ENCODE measurements at regions not wholly inside any gene's neighbourhood (a gene's known extent, or its start where the extent isn't known, plus 50 kb on each side); places are given as distances from the start of the nearest gene placed in this dataset.

- no peak for DNase-seq
These were observed 729.1 kb downstream of the TNS3 start for GRCh38 chr7:46852795-46853194.

GRCh38 chr7:46850563-46851330 is 731.2 kb downstream of the TNS3 start:
- DNase-seq, result no peak

DNA sequence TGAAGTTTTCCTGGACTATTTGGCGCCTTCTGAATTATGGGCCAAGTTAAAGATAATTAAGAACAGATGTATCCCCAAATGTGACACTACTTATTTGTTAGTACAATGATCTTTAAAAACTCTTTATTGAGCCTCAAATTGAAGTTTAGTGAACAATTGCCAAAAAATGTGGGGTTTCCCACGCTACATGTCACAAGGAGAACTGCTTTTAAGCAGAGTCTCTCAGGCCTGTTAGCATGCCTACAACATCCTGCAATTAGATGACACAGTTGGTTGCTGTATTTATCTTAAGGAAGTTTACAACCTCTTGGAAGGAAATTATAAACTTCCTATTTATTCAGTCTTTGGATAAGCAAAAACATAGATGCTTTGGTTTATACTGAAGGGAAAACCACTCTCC is 733.0 kb downstream of the TNS3 start:
- no peak for DNase-seq

- DNase-seq, result no peak
These were observed 733.6 kb downstream of the TNS3 start for GRCh38 chr7:46848311-46848710.

- DNase-seq, result no peak
These were observed 734.8 kb downstream of the TNS3 start for GRCh38 chr7:46847126-46847525.

GRCh38 chr7:46844486-46844885 is 737.4 kb downstream of the TNS3 start:
- no peak for DNase-seq

GRCh38 chr7:46841248-46841647 is 740.7 kb downstream of the TNS3 start:
- no peak for DNase-seq

- DNase-seq, result no peak
These were observed 742.3 kb downstream of the TNS3 start for GRCh38 chr7:46839651-46840050.

DNA sequence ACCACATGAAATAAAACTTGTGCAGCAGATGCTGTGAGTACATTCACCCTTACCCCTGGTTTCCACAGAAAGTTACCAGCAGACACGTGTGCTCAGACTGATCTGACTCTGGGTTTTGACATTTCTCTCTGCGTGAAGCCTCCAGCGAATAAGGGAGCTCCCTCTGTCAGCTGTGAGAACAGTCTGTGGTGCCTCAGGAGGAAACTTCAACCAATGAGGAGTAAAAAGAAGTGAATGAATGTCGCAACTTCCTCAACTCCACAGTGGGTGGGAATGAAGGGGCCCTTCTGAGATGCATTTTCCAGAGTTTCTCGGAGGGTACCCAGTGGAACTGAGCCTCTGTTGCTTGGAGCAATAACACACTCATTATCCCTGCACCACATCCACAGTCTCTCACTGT is 743.4 kb downstream of the TNS3 start:
- no peak for DNase-seq

GRCh38 chr7:46835556-46835955 is 746.4 kb downstream of the TNS3 start:
- DNase-seq, result no peak

- no peak for DNase-seq
These were observed 747.0 kb downstream of the TNS3 start for GRCh38 chr7:46834921-46835320.

GRCh38 chr7:46833197-46833596 is 748.7 kb downstream of the TNS3 start:
- no peak for DNase-seq

GRCh38 chr7:46832136-46832535 is 749.8 kb downstream of the TNS3 start:
- DNase-seq, result no peak

DNA sequence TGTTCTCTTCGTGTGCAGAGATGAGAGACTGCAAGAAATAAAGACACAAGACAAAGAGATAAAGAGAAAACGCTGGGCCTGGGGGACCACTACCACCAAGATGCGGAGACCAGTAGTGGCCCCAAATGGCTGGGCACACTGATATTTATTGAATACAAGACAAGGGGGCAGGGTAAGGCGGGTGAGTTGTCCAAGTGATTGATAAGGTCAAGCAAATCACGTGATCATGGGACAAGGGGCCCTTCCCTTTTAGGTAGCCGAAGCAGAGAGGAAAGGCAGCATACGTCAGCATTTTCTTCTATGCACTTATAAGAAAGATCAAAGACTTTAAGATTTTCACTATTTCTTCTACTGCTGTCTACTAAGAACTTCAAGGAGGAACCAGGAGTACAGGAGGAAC is 762.1 kb downstream of the TNS3 start:
- no peak for DNase-seq

DNA sequence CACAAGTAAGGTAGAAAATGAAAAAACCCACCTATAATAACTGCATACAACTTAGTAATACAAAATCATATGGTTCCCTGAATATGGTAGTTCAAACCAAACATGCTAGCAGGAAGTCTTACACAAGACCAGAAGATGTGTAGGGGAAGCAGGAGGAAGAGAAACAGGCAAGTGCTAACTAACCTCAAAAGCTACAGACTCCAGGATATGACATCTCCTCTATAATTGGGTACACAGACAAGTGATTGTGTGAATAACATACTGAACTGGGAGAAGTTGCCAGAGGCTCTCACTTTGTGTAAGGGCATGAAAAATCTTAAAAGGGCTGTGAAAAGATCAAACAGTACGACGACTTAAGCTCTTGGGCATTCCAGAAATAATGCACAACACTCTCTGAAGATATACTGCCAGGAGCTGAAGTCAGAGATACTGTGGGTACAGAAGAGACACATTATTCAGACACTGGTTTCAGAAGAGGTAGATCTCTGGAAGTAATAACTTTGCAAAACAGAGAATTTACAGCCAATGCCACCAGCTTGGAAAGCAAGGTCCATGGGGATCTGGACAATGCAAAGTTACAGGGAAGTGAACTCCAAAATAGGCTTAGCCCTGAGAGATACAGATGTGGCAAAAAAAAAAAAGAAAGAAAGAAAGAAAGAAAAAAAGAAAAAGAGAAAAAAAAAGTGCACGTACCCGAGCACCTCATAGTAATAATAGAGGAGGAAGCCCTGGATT is 767.2 kb downstream of the TNS3 start:
- no peak for DNase-seq

DNA sequence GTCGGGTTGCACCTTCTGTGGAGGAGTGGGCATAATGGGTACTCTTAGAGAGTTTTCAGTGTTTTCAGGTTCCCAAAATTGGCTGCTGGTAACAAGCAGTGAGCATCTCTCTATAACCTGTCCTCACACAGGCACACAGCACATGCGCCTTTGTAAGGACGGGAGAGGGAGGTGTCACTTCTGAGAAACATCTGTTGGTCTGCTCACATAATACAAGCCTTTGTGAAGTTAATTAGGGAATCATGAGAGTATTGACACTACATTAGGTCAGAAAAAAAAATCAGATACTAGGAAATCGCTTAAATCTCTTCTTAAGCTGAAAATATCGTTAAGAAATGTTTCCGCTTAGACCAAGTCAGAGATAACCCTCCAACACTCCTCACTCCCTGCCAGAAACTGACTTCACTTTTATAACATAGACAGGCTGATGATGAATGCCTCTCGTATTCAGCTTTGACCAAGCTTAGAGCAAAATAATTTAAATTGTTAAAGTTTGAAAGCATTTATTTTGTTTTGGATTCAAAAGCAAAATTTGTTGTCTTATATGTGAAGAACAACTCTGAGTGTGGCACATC is 769.7 kb downstream of the TNS3 start:
- no peak for DNase-seq

- no peak for DNase-seq
These were observed 770.4 kb downstream of the TNS3 start for GRCh38 chr7:46811529-46811928.

- no peak for DNase-seq
These were observed 770.9 kb downstream of the TNS3 start for GRCh38 chr7:46810986-46811385.

DNA sequence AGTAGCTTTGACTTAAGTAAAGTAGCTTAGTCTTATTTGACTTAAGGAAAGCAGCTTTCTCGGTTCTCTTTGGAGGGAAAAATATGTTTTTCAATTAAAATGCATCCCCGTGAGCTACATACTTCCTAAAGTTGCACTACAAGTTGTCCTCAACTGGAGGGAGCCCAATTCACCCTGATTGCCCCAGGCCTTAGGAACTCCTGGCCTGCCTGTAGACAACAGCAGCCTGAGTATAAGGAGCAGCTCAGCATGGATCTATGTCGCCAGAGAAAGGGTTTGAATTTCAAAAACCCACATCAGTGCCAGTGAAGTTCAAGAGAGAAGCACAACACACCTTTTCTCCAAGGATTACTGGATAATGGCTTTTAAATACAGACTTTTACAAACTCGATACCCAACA is 772.0 kb downstream of the TNS3 start:
- no peak for DNase-seq

DNA sequence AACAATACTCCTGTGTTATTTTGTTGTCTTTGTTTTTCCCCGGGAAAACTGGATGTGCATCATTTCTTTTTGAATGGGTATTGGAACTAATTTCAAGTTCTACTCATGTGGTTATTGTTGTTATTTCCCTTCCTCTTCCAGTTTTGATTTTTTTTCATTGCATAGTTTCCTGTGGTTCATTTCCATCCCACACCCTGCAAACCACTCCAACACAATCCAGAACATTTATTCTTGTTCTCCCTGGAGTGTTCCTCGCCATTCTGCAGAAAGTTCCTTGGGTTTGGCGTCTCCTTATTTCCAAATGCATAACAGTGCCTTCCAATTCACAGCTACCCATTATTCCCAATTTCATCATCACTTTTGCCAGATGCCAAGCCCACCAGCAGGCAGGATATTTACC is 775.1 kb downstream of the TNS3 start:
- no peak for DNase-seq

DNA sequence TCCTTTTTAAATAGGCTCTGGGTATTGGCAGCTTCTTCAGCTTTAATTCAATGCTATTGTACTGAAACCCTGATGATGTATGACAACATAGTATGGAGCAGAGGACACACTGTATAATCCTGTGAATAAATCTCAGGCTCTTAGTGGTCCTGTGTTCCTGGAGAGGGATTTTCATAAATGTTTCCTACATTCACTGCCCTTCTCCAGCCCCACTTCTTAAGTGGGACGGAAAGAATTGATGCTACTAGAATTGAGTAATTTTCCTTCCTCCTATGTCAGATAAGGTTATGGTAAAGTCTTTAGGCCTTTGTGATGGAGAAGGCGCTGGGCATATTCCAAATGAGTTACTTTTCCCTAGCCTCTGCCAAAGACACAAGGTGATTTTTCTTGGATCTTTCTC is 779.4 kb downstream of the TNS3 start:
- DNase-seq, result no peak

GRCh38 chr7:46791188-46791587 is 790.7 kb downstream of the TNS3 start:
- DNase-seq, result no peak

GRCh38 chr7:46786995-46787394 is 794.9 kb downstream of the TNS3 start:
- DNase-seq, result no peak

- DNase-seq, result no peak
These were observed 795.5 kb downstream of the TNS3 start for GRCh38 chr7:46786221-46786954.

All from NCI-H2171 treated with DMSO at 0.1 percent for 48 hours (cell line).